ENCODE measurements at regions not wholly inside any gene's neighbourhood (a gene's known extent, or its start where the extent isn't known, plus 50 kb on each side); places are given as distances from the start of the nearest gene placed in this dataset.

- Histone ChIP-seq H3K27me3 (no peaks in the 10 kb centered on the region), H3K36me3 (ENCODE audit: low read depth, missing control alignments) (no peaks in the 10 kb centered on the region), H3K4me1 (no peaks in the 10 kb centered on the region), H3K4me3 (no peak overlapping the region), H3K9me3 (no peaks in the 10 kb centered on the region), H3K27ac (no peak overlapping the region)
- intact Hi-C loops (cut with DNase I; ENCODE audit: low total_unique reads): no loop called here
- no peak for TF ChIP-seq CTCF (IDR thresholded peaks at IDR 0.05)
- no peak for TF ChIP-seq POLR2A (IDR thresholded peaks at IDR 0.05)
- no peak for DNase-seq
- WGBS, 2 donors: 84 to 87% methylated on average over 2 of the region's 2 CpGs
Observed at GRCh38 chr1:37169241-37169640, 134.9 kb upstream of the GRIK3 start.

- no peak overlapping the region for H3K27ac ChIP-seq
- H3K9me3 ChIP-seq: no peaks in the 10 kb centered on the region
- no peak overlapping the region for H3K4me3 ChIP-seq
- DNase-seq: no peak
- intact Hi-C loops (cut with DNase I; ENCODE audit: low total_unique reads): no loop called here
- H3K4me1 ChIP-seq: no peaks in the 10 kb centered on the region
- 86 to 88% methylated on average over 8 of the region's 8 CpGs for whole genome bisulfite sequencing, 2 donors
- H3K27me3 ChIP-seq: no peaks in the 10 kb centered on the region
- H3K36me3 ChIP-seq (ENCODE audit: low read depth, missing control alignments): no peaks in the 10 kb centered on the region
- no peak for TF ChIP-seq POLR2A (IDR thresholded peaks at IDR 0.05)
- TF ChIP-seq CTCF (IDR thresholded peaks at IDR 0.05): no peak
Observed at GRCh38 chr1:37169743-37170275, 135.5 kb upstream of the GRIK3 start.

- Histone ChIP-seq H3K4me1 (no peaks in the 10 kb centered on the region), H3K36me3 (ENCODE audit: low read depth, missing control alignments) (no peaks in the 10 kb centered on the region), H3K9me3 (no peaks in the 10 kb centered on the region), H3K27me3 (no peaks in the 10 kb centered on the region), H3K4me3 (no peak overlapping the region), H3K27ac (no peak overlapping the region)
- intact Hi-C loops (cut with DNase I; ENCODE audit: low total_unique reads): no loop called here
- no peak for DNase-seq
- 72 to 73% methylated on average over 6 to 8 of the region's 8 CpGs for WGBS, 2 donors
- no peak for TF ChIP-seq CTCF (IDR thresholded peaks at IDR 0.05)
- no peak for TF ChIP-seq POLR2A (IDR thresholded peaks at IDR 0.05)
Observed at GRCh38 chr1:37171691-37172090, 137.4 kb upstream of the GRIK3 start.

- Histone ChIP-seq H3K4me1 (no peaks in the 10 kb centered on the region), H3K27ac (no peak overlapping the region), H3K4me3 (no peak overlapping the region), H3K27me3 (no peaks in the 10 kb centered on the region), H3K9me3 (no peaks in the 10 kb centered on the region), H3K36me3 (ENCODE audit: low read depth, missing control alignments) (no peaks in the 10 kb centered on the region)
- 70 to 72% methylated on average over 3 of the region's 3 CpGs for WGBS, 2 donors
- DNase-seq: no peak
- intact Hi-C loops (cut with DNase I; ENCODE audit: low total_unique reads): no loop called here
- no peak for TF ChIP-seq POLR2A (IDR thresholded peaks at IDR 0.05)
- no peak for TF ChIP-seq CTCF (IDR thresholded peaks at IDR 0.05)
Observed at GRCh38 chr1:37174341-37174740, 140.0 kb upstream of the GRIK3 start.

- no peaks in the 10 kb centered on the region for H3K27me3 ChIP-seq
- DNase-seq: no peak
- no peak overlapping the region for H3K27ac ChIP-seq
- TF ChIP-seq POLR2A (IDR thresholded peaks at IDR 0.05) (no peak), CTCF (IDR thresholded peaks at IDR 0.05) (no peak)
- H3K4me1 ChIP-seq: no peaks in the 10 kb centered on the region
- no peaks in the 10 kb centered on the region for H3K9me3 ChIP-seq
- no peaks in the 10 kb centered on the region for H3K36me3 ChIP-seq (ENCODE audit: low read depth, missing control alignments)
- 67 to 69% methylated on average over 2 of the region's 2 CpGs for WGBS, 2 donors
- intact Hi-C loops (cut with DNase I; ENCODE audit: low total_unique reads): no loop called here
- H3K4me3 ChIP-seq: no peak overlapping the region
Observed at GRCh38 chr1:37174876-37175275, 140.6 kb upstream of the GRIK3 start.

All from testis (tissue), 2 donors.